Ovary (tissue), 3 donors: ENCODE measurements at regions not wholly inside any gene's neighbourhood (a gene's known extent, or its start where the extent isn't known, plus 50 kb on each side); places are given as distances from the start of the nearest gene placed in this dataset.
A peak's percentile ranks its signal among the peaks of the same experiment; 100 is the strongest.

Experiments used
- POLR2A ChIP-seq: fragments of 450-650 bp; IDR thresholded peaks from one replicate; pipeline ENCODE4 v1.6.1; 2017; ENCODE audit warnings: antibody characterized with exemption, mild to moderate bottlenecking, moderate library complexity
- TF ChIP-seq, protein P1 (sequence below), 3 donors: fragments of 450-650 bp in 2 of 3; fragments of 200-600 bp in 1 of 3; IDR thresholded peaks; one replicate each; pipeline versions ENCODE4 v1.5.1 to v1.8.0; 2016 to 2022; ENCODE audit warnings: antibody characterized with exemption in 3 of 3, mild to moderate bottlenecking in 1 of 3
- donor health status: DM: no; HTN: no; CAD: no.

- TF ChIP-seq, protein P1, sequence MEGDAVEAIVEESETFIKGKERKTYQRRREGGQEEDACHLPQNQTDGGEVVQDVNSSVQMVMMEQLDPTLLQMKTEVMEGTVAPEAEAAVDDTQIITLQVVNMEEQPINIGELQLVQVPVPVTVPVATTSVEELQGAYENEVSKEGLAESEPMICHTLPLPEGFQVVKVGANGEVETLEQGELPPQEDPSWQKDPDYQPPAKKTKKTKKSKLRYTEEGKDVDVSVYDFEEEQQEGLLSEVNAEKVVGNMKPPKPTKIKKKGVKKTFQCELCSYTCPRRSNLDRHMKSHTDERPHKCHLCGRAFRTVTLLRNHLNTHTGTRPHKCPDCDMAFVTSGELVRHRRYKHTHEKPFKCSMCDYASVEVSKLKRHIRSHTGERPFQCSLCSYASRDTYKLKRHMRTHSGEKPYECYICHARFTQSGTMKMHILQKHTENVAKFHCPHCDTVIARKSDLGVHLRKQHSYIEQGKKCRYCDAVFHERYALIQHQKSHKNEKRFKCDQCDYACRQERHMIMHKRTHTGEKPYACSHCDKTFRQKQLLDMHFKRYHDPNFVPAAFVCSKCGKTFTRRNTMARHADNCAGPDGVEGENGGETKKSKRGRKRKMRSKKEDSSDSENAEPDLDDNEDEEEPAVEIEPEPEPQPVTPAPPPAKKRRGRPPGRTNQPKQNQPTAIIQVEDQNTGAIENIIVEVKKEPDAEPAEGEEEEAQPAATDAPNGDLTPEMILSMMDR (IDR thresholded peaks at IDR 0.05): peak in 1 of 3 donors; percentile 40
- TF ChIP-seq POLR2A: no peak
These were observed 144.4 kb upstream of the ZNF644 start for GRCh38 chr1:91166106-91166712.
